ENCODE measurements at regions not wholly inside any gene's neighbourhood (a gene's known extent, or its start where the extent isn't known, plus 50 kb on each side); places are given as distances from the start of the nearest gene placed in this dataset.

- Histone ChIP-seq H3K4me1 (ENCODE audit: control insufficient read depth, insufficient read depth, low read length) (peaks cover 4% of the 10 kb centered on the region; the same call in 1 of the 2 replicates), H2AFZ (replicated peaks; ENCODE audit: low read length, poor library complexity) (no peak overlapping the region), H4K5ac (ENCODE audit: low read depth, low read length) (no peak overlapping the region), H3K4ac (ENCODE audit: low read depth, low read length) (no peak overlapping the region), H4K20me1 (ENCODE audit: insufficient read depth, low read length) (no peaks in the 10 kb centered on the region), H3K23ac (ENCODE audit: low read depth, low read length) (no peak overlapping the region), H4K8ac (ENCODE audit: low read depth in 2 of 2, low read length in 2 of 2) (no peak overlapping the region), H2BK20ac (ENCODE audit: low read depth, low read length) (no peak overlapping the region), H2BK5ac (ENCODE audit: low read depth, low read length, poor library complexity, severe bottlenecking) (no peak overlapping the region), H2AK9ac (replicated peaks; ENCODE audit: low read depth, low read length, poor library complexity) (no peak overlapping the region), H3K9ac (ENCODE audit: low read depth, low read length) (no peak overlapping the region), H3K4me3 (ENCODE audit: insufficient read depth, low read depth, low read length) (no peak overlapping the region), H3K27ac (ENCODE audit: insufficient read depth, low read length) (no peak overlapping the region), H3K56ac (ENCODE audit: extremely low read depth, insufficient read depth, low read length) (no peak overlapping the region), H2AK5ac (ENCODE audit: low read depth, low read length) (no peak overlapping the region), H3K27me3 (ENCODE audit: control insufficient read depth, insufficient read depth, low read length) (peaks cover 3% of the 10 kb centered on the region; the same call in 1 of the 2 replicates), H4K91ac (ENCODE audit: insufficient read depth, low read depth, low read length) (no peak overlapping the region), H3K79me1 (ENCODE audit: low read depth in 1 of 2, low read length in 2 of 2) (no peaks in the 10 kb centered on the region), H3K9me3 (ENCODE audit: control insufficient read depth, insufficient read depth, low read length) (peaks cover 2% of the 10 kb centered on the region; the same call in 1 of the 2 replicates), H3K18ac (ENCODE audit: low read depth, low read length) (no peak overlapping the region), H3K9me1 (ENCODE audit: insufficient read depth, low read length) (no peaks in the 10 kb centered on the region), H3K4me2 (ENCODE audit: low read depth, low read length) (no peak overlapping the region), H2BK120ac (ENCODE audit: low read depth, low read length) (no peak overlapping the region), H3K14ac (replicated peaks; ENCODE audit: low read depth, low read length) (no peak overlapping the region), H3K36me3 (ENCODE audit: control insufficient read depth, insufficient read depth, low read length) (no peaks in the 10 kb centered on the region), H2BK15ac (ENCODE audit: low read depth, low read length) (no peak overlapping the region)
- dilution Hi-C loops (cut with HindIII; ENCODE audit: low sequenced_read_pairs, unreplicated experiment): no loop called here
- ATAC-seq (ENCODE audit: low read depth): no peak
- in situ Hi-C loops (cut with MboI; ENCODE audit: low sequenced_read_pairs): no loop called here
- ChIA-PET POLR2A (ENCODE audit: unreplicated experiment) (no interaction called here), CTCF (no interaction called here)
- BruUV-seq (replicated peaks): no TSS peak
- intact Hi-C loops (cut with micrococcal nuclease): no loop called here
- no peak for TF ChIP-seq NFE2L2 (IDR thresholded peaks at IDR 0.05; ENCODE audit: low read depth, low read length)
- no peak for TF ChIP-seq RAD21 (IDR thresholded peaks at IDR 0.05; ENCODE audit: low read length)
- no peak for TF ChIP-seq FOS (IDR thresholded peaks at IDR 0.05; ENCODE audit: low read depth, low read length)
- no peak for TF ChIP-seq ELK1 (IDR thresholded peaks at IDR 0.05; ENCODE audit: borderline replicate concordance, low read depth, low read length)
- no peak for TF ChIP-seq MAZ (IDR thresholded peaks at IDR 0.05; ENCODE audit: borderline replicate concordance, low read depth, low read length)
- 86% methylated on average over 7 of the region's 14 CpGs; no CpG with 5 or more reads in 1 of the 2 experiments for WGBS, 2 experiments (ENCODE audit: extremely low coverage in 2 of 2, insufficient read length in 1 of 2)
- no peak for DNase-seq
These were observed 67.5 kb upstream of the S1PR3 start for GRCh38 chr9:88923653-88924288.

All from IMR-90 (cell line).